Heart left ventricle (tissue), 13 donors: ENCODE measurements at regions not wholly inside any gene's neighbourhood (a gene's known extent, or its start where the extent isn't known, plus 50 kb on each side); places are given as distances from the start of the nearest gene placed in this dataset.

Experiments used
- CTCF ChIP-seq, 12 donors: fragments of 200-600 bp; sonication (generic) in 4 of 12; IDR thresholded peaks; one replicate each; pipeline versions ENCODE4 v1.5.0 to v1.8.0; 2018 to 2022; ENCODE audit warnings: antibody characterized with exemption in 12 of 12, mild to moderate bottlenecking in 5 of 12
- POLR2A ChIP-seq, 2 donors: fragments of 450-650 bp; IDR thresholded peaks; one replicate each; pipeline ENCODE4 v1.6.1; 2017; ENCODE audit warnings: antibody characterized with exemption in 2 of 2, mild to moderate bottlenecking in 2 of 2, moderate library complexity in 2 of 2
- donor health status: ischemic (EF 13 %, LVEDD 7.1; RV severe dilation, severe dysfunction).
- donor health status: DM: no; HTN: yes; CAD: no.
- donor health status: DM: no; HTN: no; CAD: no.
- donor health status: ischemic (EF 25% LVEDD 6.9; RV normal size, moderate dysfunction).
- donor health status: ischemic (EF 25% LVEDD 5.7; RV mildly dilated, moderate dysfunction).
- donor health status: ischemic (EF 35%, LVEDD 5.7; RV mildly dilated, moderate dysfunction).
- donor health status: nonischemic (EF 11% LVEDD 7.7; RV severe dilation, severe dysfunction).
- donor health status: DM: yes; HTN: yes; CAD: no.
- donor health status: PGD.
- donor health status: ischemic (EF 29% LVEDD 5.4; RV normal size, mild dysfunction).
- donor health status: nonischemic (EF 23%, LVEDD 6.1; RV moderate dilation, normal function).

GRCh38 chr15:96187341-96188305 lies 142.9 kb upstream of the NR2F2 start:
- TF ChIP-seq CTCF (IDR thresholded peaks at IDR 0.05) (no peak), POLR2A (IDR thresholded peaks at IDR 0.05) (no peak)
